ENCODE measurements at regions not wholly inside any gene's neighbourhood (a gene's known extent, or its start where the extent isn't known, plus 50 kb on each side); places are given as distances from the start of the nearest gene placed in this dataset.

DNA sequence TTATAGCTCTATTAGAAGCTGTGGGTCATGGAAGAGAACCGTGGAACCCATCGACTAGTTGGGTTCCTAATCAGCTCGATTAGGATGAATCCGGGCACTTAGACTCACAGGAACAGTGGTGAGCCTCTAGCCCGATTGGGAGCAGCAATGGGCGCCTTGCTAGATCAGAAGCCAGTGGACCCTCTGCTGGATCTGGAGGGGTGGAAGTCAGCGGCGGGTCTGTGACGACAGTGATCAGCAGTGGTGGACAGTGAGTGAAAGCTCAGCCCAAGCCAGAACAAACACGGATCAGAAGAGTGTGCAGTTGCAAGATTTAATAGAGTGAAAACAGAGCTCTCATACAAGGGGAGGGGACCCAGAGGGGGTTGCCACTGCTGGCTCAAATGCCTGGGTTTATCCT, 1170.2 kb downstream of the OTOL1 start:
- H3K4me3 ChIP-seq (replicated peaks; ENCODE audit: low read depth, low read length) = no peak overlapping the region
- TF ChIP-seq, protein P1, sequence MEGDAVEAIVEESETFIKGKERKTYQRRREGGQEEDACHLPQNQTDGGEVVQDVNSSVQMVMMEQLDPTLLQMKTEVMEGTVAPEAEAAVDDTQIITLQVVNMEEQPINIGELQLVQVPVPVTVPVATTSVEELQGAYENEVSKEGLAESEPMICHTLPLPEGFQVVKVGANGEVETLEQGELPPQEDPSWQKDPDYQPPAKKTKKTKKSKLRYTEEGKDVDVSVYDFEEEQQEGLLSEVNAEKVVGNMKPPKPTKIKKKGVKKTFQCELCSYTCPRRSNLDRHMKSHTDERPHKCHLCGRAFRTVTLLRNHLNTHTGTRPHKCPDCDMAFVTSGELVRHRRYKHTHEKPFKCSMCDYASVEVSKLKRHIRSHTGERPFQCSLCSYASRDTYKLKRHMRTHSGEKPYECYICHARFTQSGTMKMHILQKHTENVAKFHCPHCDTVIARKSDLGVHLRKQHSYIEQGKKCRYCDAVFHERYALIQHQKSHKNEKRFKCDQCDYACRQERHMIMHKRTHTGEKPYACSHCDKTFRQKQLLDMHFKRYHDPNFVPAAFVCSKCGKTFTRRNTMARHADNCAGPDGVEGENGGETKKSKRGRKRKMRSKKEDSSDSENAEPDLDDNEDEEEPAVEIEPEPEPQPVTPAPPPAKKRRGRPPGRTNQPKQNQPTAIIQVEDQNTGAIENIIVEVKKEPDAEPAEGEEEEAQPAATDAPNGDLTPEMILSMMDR (IDR thresholded peaks at IDR 0.05; ENCODE audit: insufficient read depth, low read length, poor library complexity, severe bottlenecking) = no peak
- DNase-seq (ENCODE audit: extremely low read depth, insufficient read length) = no peak
- H3K27me3 ChIP-seq (replicated peaks; ENCODE audit: control insufficient read depth, insufficient read depth, low read length) = no peaks in the 10 kb centered on the region
- no peaks in the 10 kb centered on the region for H3K36me3 ChIP-seq (ENCODE audit: control insufficient read depth, insufficient read depth, low read length)

DNA sequence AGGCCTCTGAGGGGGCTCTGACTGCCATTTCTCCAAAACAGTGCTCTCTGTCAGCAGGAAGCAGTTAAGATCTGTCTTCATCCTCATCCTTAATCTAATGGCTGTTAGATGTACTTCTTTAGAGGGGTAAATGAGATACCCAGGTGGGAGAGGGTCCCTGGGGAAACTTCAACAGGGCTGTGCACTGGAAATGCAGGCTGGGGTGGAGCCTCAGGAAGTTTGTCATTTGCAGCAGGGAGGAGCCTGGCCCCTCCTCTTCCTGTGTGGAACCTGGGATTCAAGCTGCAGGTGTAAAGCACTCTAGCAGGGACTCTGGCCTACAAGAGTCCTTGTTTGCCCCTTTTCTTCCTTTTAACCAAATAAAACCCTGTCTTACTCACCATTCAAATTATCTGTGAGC, 1173.6 kb downstream of the OTOL1 start:
- DNase-seq (ENCODE audit: extremely low read depth, insufficient read length) = no peak
- TF ChIP-seq, protein P1 (IDR thresholded peaks at IDR 0.05; ENCODE audit: insufficient read depth, low read length, poor library complexity, severe bottlenecking) = no peak
- Histone ChIP-seq H3K36me3 (ENCODE audit: control insufficient read depth, insufficient read depth, low read length) (no peaks in the 10 kb centered on the region), H3K27me3 (replicated peaks; ENCODE audit: control insufficient read depth, insufficient read depth, low read length) (no peaks in the 10 kb centered on the region), H3K4me3 (replicated peaks; ENCODE audit: low read depth, low read length) (no peak overlapping the region)

DNA sequence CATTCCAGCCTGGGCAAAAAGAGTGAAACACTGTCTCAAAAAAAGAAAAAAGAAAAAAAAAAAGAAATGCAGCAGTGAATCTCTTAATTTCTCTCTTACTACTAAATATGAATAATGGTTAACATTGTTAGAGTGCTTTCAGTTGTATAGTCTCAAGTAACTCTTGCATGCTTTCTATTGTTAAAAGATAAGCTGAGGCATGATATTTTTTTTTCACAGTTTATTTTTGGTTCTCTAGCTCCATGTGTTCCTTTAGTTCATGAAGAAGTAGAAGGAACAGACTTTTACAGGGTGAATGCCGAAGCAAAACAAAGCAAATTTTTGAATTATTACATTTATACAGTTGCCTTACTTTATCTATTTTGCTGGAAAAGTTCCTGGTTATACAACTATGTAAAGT, 1180.9 kb downstream of the OTOL1 start:
- Histone ChIP-seq H3K36me3 (ENCODE audit: control insufficient read depth, insufficient read depth, low read length) (no peaks in the 10 kb centered on the region), H3K27me3 (replicated peaks; ENCODE audit: control insufficient read depth, insufficient read depth, low read length) (no peaks in the 10 kb centered on the region), H3K4me3 (replicated peaks; ENCODE audit: low read depth, low read length) (no peak overlapping the region)
- DNase-seq (ENCODE audit: extremely low read depth, insufficient read length) = no peak
- TF ChIP-seq, protein P1 (IDR thresholded peaks at IDR 0.05; ENCODE audit: insufficient read depth, low read length, poor library complexity, severe bottlenecking) = no peak

DNA sequence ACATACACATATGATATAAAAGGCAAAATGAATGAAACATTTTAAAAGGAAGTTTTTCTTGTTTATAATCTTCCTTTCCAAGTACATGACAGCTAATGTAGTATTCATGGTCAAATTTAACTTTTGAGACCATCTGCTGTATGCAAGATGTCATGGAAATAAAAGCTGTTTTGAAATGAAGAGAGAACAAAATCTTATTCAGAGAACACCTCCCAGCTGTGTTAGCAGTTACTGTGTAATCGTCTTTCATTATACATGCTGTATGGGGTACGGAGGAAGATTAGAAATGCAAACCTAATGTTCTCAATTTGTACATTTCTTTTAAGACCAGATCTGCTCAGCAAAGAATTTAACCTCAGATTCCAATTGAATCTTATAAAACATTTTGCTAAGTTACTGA, 1182.3 kb downstream of the OTOL1 start:
- H3K4me3 ChIP-seq (replicated peaks; ENCODE audit: low read depth, low read length) = no peak overlapping the region
- no peak for DNase-seq (ENCODE audit: extremely low read depth, insufficient read length)
- TF ChIP-seq, protein P1 (IDR thresholded peaks at IDR 0.05; ENCODE audit: insufficient read depth, low read length, poor library complexity, severe bottlenecking) = no peak
- H3K36me3 ChIP-seq (ENCODE audit: control insufficient read depth, insufficient read depth, low read length) = no peaks in the 10 kb centered on the region
- no peaks in the 10 kb centered on the region for H3K27me3 ChIP-seq (replicated peaks; ENCODE audit: control insufficient read depth, insufficient read depth, low read length)

DNA sequence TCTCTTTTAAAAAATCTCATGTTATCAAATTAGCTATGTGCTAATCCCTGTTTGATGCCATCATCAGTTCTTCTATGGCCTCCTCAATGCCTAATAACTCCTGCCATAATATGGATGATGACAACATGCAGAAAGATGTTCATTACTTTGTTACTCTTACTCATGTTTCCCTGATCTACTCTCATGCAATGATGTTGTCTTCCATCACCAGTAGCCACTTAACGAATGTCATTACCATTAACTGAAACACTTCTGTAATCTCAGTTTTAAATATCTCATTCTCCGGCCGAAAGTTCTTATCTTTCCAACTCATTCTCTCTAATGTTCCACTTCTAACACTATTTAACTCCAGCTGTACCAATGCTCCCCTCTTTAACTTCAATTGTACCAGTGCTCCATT, 1187.7 kb downstream of the OTOL1 start:
- no peaks in the 10 kb centered on the region for H3K27me3 ChIP-seq (replicated peaks; ENCODE audit: control insufficient read depth, insufficient read depth, low read length)
- no peaks in the 10 kb centered on the region for H3K36me3 ChIP-seq (ENCODE audit: control insufficient read depth, insufficient read depth, low read length)
- TF ChIP-seq, protein P1 (IDR thresholded peaks at IDR 0.05; ENCODE audit: insufficient read depth, low read length, poor library complexity, severe bottlenecking) = no peak
- DNase-seq (ENCODE audit: extremely low read depth, insufficient read length) = no peak
- no peak overlapping the region for H3K4me3 ChIP-seq (replicated peaks; ENCODE audit: low read depth, low read length)

DNA sequence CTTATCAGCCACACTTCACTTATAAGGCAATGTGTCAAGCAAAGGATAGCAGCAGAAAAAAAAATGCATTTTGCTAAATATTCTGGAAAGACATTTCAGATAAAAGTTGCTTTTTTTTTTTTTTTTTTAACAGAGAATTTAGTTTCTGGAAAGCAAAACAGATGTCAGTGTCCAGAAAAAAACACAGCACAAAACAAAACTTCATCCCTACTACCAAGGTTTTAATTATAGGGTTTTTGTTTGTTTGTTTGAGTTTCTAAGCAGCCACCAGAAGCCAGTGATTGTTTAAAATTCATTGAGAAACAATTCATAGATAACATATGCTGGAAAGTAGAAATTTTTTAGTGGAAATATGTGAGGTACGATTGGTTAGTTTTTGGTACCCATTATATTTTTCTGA, 1202.7 kb downstream of the OTOL1 start:
- H3K4me3 ChIP-seq (replicated peaks; ENCODE audit: low read depth, low read length) = no peak overlapping the region
- TF ChIP-seq, protein P1 (IDR thresholded peaks at IDR 0.05; ENCODE audit: insufficient read depth, low read length, poor library complexity, severe bottlenecking) = no peak
- DNase-seq (ENCODE audit: extremely low read depth, insufficient read length) = no peak
- H3K36me3 ChIP-seq (ENCODE audit: control insufficient read depth, insufficient read depth, low read length) = no peaks in the 10 kb centered on the region
- H3K27me3 ChIP-seq (replicated peaks; ENCODE audit: control insufficient read depth, insufficient read depth, low read length) = no peaks in the 10 kb centered on the region
